Effector memory CD8-positive, alpha-beta T cell (primary cell): ENCODE measurements at regions not wholly inside any gene's neighbourhood (a gene's known extent, or its start where the extent isn't known, plus 50 kb on each side); places are given as distances from the start of the nearest gene placed in this dataset.
"Not testable (repeated sequence)": the region's sequence is repeated elsewhere in the genome, so short reads cannot be mapped to it uniquely, and the experiment has no call there.

Source experiments
- ATAC-seq: fragments of 150-1000 bp; cut with Tn5 transposase; replicated peaks from 2 replicates; pipeline ENCODE4 v1.10.0; 2021; ENCODE audit warnings: mild to moderate bottlenecking, moderate library complexity
- DNase-seq, 3 experiments: peaks; one replicate each; pipeline ENCODE4 v3.0.0; 2021
- H3K27ac Mint-ChIP-seq, 2 donors: one replicate each; pipeline ENCODE4 v1.8.0; 2022; ENCODE audit warnings: mild to moderate bottlenecking in 2 of 2, mixed read lengths in 2 of 2, moderate library complexity in 2 of 2
- H3K27me3 Mint-ChIP-seq, 2 donors: one replicate each; pipeline ENCODE4 v1.8.0; 2022; ENCODE audit warnings: mixed read lengths in 2 of 2
- H3K36me3 Mint-ChIP-seq: one replicate; pipeline ENCODE4 v1.8.0; 2022; ENCODE audit warnings: mild to moderate bottlenecking, moderate library complexity, mixed read lengths; ENCODE audit not compliant: insufficient read depth
- H3K4me1 Mint-ChIP-seq, 2 donors: one replicate each; pipeline ENCODE4 v1.8.0; 2022; ENCODE audit warnings: low read depth in 2 of 2, mixed read lengths in 2 of 2
- H3K4me3 Mint-ChIP-seq, 2 donors: one replicate each; pipeline ENCODE4 v1.8.0; 2022; ENCODE audit warnings: mild to moderate bottlenecking in 2 of 2, mixed read lengths in 2 of 2, moderate library complexity in 2 of 2
- H3K9me3 Mint-ChIP-seq, 2 donors: one replicate each; pipeline ENCODE4 v1.8.0; 2022; ENCODE audit warnings: mixed read lengths in 2 of 2

GRCh38 chr2:224650815-224651439 lies 65.2 kb downstream of the CCDC195 start:
- Mint-ChIP-seq H3K27me3 (peaks cover 6 to 7% of the 10 kb centered on the region in 2 donors), H3K4me1 (peaks cover 0 to 4% of the 10 kb centered on the region in 2 donors), H3K4me3 (no peak overlapping the region), H3K36me3 (no peaks in the 10 kb centered on the region), H3K27ac (no peak overlapping the region), H3K9me3 (no peaks in the 10 kb centered on the region)
- ATAC-seq (peak; percentile 56), DNase-seq (peak; percentile 13 to 30 (median 19))

DNA sequence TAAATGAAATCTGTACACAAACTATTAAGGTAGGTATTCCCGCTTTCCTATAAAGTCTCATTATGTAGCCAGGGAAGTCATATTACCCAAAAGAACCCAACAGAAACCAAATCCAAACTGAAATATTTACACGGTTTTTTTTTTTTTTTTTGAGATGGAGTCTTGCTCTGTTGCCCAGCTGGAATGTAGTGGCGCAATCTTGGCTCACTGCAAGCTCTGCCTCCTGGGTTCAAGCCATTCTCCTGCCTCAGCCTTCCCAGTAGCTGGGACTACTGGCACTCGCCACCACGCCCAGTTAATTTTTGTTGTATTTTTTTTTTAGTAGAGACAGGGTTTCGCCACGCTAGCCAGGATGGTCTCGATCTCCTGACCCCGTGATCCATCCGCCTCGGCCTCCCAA lies 62.5 kb upstream of the CUL3 start:
- H3K27me3 Mint-ChIP-seq = not testable (repeated sequence)

DNA sequence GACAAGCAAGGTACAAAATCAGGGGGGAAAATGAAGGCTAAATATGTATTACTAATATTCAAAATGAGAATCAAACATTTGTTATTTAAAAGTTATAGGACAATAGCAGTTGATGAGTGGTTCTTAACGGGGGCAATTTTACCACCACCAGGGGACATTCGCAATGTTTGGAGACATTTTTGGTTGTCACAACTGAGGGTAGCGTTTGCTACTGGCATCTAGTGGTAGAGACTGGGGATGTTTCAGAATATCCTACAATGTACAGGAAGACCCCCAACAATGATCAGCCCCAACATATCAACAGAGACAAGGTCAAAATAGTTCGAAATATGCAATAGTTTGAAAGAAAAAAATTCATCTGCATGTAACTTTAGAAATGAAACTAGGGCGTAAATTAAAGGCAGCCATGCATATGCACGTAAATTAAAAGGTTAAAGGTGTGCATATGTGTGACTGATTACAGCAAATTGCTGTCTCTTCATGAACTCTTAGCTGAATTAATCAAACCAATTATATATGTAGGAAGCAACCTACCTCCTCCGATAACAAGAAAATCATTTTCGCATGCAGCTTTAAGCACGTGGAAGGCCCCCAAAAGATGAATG lies 61.2 kb upstream of the CUL3 start:
- H3K4me3 Mint-ChIP-seq = no peak overlapping the region
- DNase-seq (peak in 1 of 3 experiments; percentile 11), ATAC-seq (peak; percentile 29)
- H3K36me3 Mint-ChIP-seq = no peaks in the 10 kb centered on the region
- peaks cover 7 to 22% of the 10 kb centered on the region in 2 donors for H3K27me3 Mint-ChIP-seq
- no peaks in the 10 kb centered on the region for H3K9me3 Mint-ChIP-seq
- H3K27ac Mint-ChIP-seq = no peak overlapping the region
- peaks cover 0 to 6% of the 10 kb centered on the region in 2 donors for H3K4me1 Mint-ChIP-seq

More for the DNA sequence above, 62.5 kb upstream of the CUL3 start:
- H3K4me3 Mint-ChIP-seq, H3K4me1 Mint-ChIP-seq, H3K27ac Mint-ChIP-seq, H3K9me3 Mint-ChIP-seq, ATAC-seq, DNase-seq, H3K36me3 Mint-ChIP-seq: not testable (repeated sequence)

DNA sequence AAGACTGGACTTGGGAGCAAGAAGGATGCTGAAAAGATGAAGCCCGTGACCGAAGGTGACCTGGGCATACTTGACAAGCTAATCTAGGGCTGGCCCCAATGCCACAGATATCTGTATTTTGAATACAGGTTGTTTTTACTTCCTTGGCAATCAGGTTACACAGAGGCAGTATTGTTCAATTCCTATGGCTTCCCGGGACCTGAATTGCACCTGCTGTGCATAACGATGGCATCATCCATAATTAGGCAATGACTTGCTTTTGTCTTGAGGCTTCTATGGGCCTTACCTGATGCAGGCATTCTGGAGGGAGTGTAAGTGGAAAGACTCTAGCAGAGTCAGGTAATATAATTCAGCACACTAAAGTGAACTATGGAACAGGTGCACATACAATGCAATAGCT lies 60.6 kb upstream of the CUL3 start:
- no peak overlapping the region for H3K4me3 Mint-ChIP-seq
- DNase-seq (no peak), ATAC-seq (no peak)
- no peaks in the 10 kb centered on the region for H3K9me3 Mint-ChIP-seq
- H3K4me1 Mint-ChIP-seq = peaks cover 0 to 6% of the 10 kb centered on the region in 2 donors
- H3K27me3 Mint-ChIP-seq = peaks cover 7 to 23% of the 10 kb centered on the region in 2 donors
- no peak overlapping the region for H3K27ac Mint-ChIP-seq
- no peaks in the 10 kb centered on the region for H3K36me3 Mint-ChIP-seq

- Mint-ChIP-seq H3K4me1 (no peaks in the 10 kb centered on the region), H3K36me3 (no peaks in the 10 kb centered on the region), H3K9me3 (no peaks in the 10 kb centered on the region), H3K27ac (no peak overlapping the region), H3K4me3 (no peak overlapping the region), H3K27me3 (peaks cover 0 to 17% of the 10 kb centered on the region in 2 donors)
- ATAC-seq = no peak
- no peak for DNase-seq
These were observed 55.5 kb upstream of the CUL3 start for GRCh38 chr2:224640679-224641078.

DNA sequence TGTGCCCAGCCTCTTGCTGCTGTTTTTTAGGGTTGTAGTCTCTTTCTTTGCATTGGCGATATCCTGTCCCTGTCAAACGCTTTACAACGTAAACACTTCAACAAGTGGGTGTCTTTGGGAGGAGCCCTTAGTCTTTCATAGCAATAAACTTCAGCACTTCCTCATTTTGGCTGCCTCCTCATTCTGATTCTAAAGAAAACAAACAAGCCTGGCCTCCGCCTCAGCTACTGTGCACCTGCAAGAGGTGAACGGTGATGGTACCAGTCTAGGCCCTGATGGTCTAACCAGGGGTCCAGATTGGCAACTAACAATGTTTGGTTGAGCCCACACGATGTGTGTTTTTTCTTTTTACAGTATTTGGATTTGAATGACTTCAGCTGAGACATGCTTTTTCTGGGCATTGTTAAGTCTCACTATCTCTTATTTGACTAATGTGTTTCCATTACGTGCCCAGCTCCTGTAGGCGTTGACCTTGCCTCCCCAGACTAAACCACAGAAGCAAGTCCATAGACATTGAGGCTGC lies 53.2 kb upstream of the CUL3 start:
- no peaks in the 10 kb centered on the region for H3K36me3 Mint-ChIP-seq
- peaks cover 0 to 17% of the 10 kb centered on the region in 2 donors for H3K27me3 Mint-ChIP-seq
- DNase-seq (no peak), ATAC-seq (no peak)
- H3K9me3 Mint-ChIP-seq = no peaks in the 10 kb centered on the region
- no peak overlapping the region for H3K27ac Mint-ChIP-seq
- H3K4me1 Mint-ChIP-seq = no peaks in the 10 kb centered on the region
- H3K4me3 Mint-ChIP-seq = no peak overlapping the region
